NCI-H146 treated with DMSO at 0.1 percent for 48 hours (cell line): ENCODE measurements at regions not wholly inside any gene's neighbourhood (a gene's known extent, or its start where the extent isn't known, plus 50 kb on each side); places are given as distances from the start of the nearest gene placed in this dataset.
A peak's percentile ranks its signal among the peaks of the same experiment; 100 is the strongest.
"Not testable (repeated sequence)": the region's sequence is repeated elsewhere in the genome, so short reads cannot be mapped to it uniquely, and the experiment has no call there.

Experiments used
- DNase-seq: peaks from one replicate; lab custom pipeline; 2025; ENCODE audit not compliant: unreplicated experiment; lab: John Stamatoyannopoulos, UW

GRCh38 chr18:41073372-41073954 lies 881.6 kb upstream of the PIK3C3 start:
- DNase-seq: no peak

DNA sequence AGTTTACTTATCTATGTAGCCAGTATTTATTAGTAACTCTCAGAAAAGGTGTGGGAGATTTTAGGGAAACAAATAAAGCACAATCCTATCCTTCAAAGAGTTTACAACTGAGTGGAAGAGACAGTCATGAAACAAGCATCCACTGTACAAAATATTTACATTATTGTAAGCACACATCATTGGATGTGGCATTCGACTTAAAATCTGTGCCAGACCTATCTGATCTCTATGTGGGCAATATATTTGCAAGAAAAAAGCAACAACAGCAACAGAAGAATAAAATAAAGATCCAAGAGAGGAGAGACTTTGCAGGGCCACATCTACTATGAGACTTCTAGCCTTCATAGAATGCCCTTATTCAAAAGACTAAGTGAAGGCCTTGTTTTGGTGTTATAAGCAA lies 882.1 kb upstream of the PIK3C3 start:
- DNase-seq: no peak

DNA sequence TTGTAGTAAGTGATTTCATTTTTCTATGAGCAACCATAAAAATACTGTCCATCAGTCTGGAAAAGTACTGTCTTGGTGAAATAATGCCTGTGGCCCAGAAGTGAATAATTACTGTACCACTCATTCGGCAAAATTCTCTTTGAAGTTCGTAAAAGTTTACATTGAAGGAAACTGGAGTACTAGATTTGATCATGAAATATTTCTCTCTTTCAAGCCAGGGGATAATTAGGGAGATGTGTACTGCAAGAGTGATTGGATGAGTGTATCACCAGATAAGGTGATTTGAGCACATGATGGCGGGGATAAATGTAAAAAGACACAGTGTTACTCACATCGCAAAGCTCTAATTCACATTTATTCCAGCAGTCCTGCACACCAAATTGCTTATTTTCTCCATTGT lies 883.2 kb upstream of the PIK3C3 start:
- DNase-seq: no peak

- no peak for DNase-seq
Observed at GRCh38 chr18:41069167-41069566, 885.9 kb upstream of the PIK3C3 start.

DNA sequence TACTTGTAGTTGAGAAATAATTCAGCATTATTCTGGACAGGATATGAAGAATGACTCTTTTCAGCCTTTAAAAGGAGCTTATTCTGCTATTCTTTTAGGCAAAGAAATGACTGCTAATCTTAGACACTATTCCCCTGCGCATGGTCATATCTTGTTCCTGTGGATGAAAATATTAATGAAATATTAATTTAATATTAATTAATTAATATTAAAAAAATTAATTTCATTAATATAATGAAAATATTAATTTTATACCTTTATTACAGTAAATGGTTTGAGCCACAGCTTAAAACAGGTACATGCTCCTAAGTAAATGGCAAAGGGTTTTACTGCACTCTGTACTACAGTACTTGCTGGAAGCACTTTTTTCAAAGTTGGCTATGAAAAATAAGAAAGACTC lies 890.1 kb upstream of the PIK3C3 start:
- no peak for DNase-seq

GRCh38 chr18:41060967-41061366 lies 894.1 kb upstream of the PIK3C3 start:
- DNase-seq: no peak

- DNase-seq: no peak
Observed at GRCh38 chr18:41059126-41059415, 896.0 kb upstream of the PIK3C3 start.

DNA sequence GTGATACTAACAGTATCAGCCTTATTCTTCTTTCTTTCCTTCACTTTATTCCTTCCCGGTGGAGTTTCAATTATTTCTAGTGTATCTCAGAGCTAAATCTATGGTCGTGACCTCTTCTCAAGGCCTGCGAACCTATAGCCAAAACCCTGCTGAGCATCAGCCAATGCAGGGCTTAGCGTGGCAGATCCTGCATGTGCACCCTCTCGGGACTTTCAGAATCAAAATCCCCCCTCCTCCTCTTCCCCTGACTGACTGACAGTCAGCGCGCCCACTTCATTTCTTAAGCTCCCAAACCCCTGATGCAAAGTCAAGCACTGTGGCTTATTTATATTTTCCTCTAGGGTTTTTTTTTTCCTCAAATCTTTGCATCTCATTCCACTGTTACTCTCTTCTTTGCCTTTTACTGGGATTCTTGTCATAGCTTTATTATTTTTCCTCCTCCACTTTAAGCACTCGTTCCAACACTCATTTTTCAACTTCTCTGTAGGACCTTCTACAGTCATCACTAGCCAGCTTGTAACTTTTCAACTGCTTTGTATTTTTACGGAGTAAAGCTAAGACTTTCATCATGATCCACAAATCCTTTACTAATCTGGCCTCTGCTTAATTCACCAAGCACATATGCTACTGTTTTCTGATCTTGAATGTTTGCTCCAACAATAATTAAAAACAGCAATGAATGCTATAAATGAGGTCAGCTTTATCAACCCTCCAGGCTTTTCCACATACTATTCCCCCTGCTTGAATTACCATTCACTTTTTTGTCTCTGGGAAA lies 896.5 kb upstream of the PIK3C3 start:
- DNase-seq: no peak

GRCh38 chr18:41052625-41053024 lies 902.4 kb upstream of the PIK3C3 start:
- no peak for DNase-seq

- not testable (repeated sequence) for DNase-seq
Observed at GRCh38 chr18:41046250-41046649, 908.8 kb upstream of the PIK3C3 start.

GRCh38 chr18:41043876-41044275 lies 911.2 kb upstream of the PIK3C3 start:
- DNase-seq: no peak

GRCh38 chr18:41042866-41043265 lies 912.2 kb upstream of the PIK3C3 start:
- no peak for DNase-seq

GRCh38 chr18:41038071-41038470 lies 917.0 kb upstream of the PIK3C3 start:
- no peak for DNase-seq

- no peak for DNase-seq
Observed at GRCh38 chr18:41036346-41036745, 918.7 kb upstream of the PIK3C3 start.

DNA sequence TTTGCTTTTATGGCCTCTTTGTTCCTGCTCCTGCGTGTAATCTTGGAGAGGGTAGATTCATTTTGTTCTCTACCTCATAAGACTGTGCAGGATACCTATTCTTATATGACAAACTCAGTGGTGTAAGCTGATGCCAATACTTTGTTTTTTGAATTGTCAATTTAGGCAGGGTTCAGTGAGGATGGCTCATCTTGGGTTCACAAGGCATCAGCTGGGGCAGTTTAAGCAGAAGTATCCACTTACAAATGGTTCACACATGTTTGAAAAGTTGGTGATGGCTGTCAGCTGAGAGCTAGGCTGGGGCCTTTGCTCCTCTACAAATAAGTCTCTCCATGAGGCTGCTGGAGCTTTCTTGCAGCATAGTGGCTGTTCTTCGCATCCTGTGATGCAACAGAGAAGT lies 920.6 kb upstream of the PIK3C3 start:
- peak; percentile 33 for DNase-seq

GRCh38 chr18:41025666-41026065 lies 929.4 kb upstream of the PIK3C3 start:
- peak; percentile 24 for DNase-seq

- no peak for DNase-seq
Observed at GRCh38 chr18:41024792-41025191, 930.2 kb upstream of the PIK3C3 start.

GRCh38 chr18:41022484-41022883 lies 932.5 kb upstream of the PIK3C3 start:
- no peak for DNase-seq

- no peak for DNase-seq
Observed at GRCh38 chr18:41021089-41021488, 933.9 kb upstream of the PIK3C3 start.

GRCh38 chr18:41012194-41012593 lies 942.8 kb upstream of the PIK3C3 start:
- DNase-seq: no peak

DNA sequence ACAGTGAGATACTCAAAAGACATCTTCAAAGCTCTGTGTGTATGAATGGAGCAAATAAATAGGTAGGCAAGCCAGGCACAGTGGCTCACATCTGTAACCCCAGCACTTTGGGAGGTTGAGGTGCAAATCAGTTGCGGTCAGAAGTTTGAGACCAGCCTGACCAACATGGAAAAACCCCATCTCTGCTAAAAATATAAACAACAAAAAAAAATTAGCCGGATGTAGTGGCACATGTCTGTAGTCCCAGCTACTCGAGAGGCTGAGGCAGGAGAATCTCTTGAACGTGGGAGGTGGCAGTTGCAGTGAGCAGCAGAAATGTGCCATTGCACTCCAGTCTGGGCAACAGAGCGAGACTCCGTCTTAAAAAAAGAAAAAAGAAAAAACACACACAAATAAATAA lies 945.1 kb upstream of the PIK3C3 start:
- DNase-seq: no peak

DNA sequence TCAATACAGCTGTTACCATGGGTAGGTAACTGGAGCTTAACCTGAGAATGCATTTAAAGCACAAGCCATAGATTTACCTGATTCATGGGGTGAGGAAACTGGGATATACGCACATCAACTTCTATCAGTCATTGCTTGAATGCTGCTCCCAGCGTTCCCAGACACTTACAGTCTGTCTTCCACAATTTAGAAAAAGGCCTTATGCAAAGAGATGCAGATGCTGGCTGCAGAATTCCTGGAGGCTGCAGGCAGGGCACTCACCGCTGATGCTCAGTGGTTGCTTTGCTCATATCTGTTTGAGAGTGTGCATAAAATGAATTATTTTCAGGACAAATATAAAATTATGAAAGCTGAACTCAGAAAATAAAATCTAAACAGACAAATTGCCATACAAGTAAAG lies 950.7 kb upstream of the PIK3C3 start:
- no peak for DNase-seq

GRCh38 chr18:40995529-40995928 lies 959.5 kb upstream of the PIK3C3 start:
- no peak for DNase-seq
